GM23248 (cell line): ENCODE measurements at regions not wholly inside any gene's neighbourhood (a gene's known extent, or its start where the extent isn't known, plus 50 kb on each side); places are given as distances from the start of the nearest gene placed in this dataset.
A peak's percentile ranks its signal among the peaks of the same experiment; 100 is the strongest.

Experiments used
- DNase-seq: peaks from one replicate; pipeline ENCODE4 v3.0.0-alpha.2; 2015
- H2AFZ ChIP-seq: fragments of 200-600 bp; sonication (generic); 2 replicates; pipeline ENCODE4 v1.6.1; 2016; ENCODE audit warnings: antibody characterized with exemption
- H3F3A ChIP-seq: fragments of 200-600 bp; sonication (generic); 2 replicates; pipeline ENCODE4 v1.6.1; 2016; ENCODE audit warnings: mild to moderate bottlenecking, antibody characterized with exemption, mixed run types; ENCODE audit not compliant: insufficient read depth
- H3K27ac ChIP-seq: fragments of 200-600 bp; sonication (generic); 2 replicates; pipeline ENCODE4 v1.5.1; 2016; ENCODE audit warnings: mild to moderate bottlenecking
- H3K27me3 ChIP-seq: fragments of 200-600 bp; sonication (generic); replicated peaks from 2 replicates; pipeline ENCODE4 v1.6.1; 2016; ENCODE audit warnings: mild to moderate bottlenecking; ENCODE audit not compliant: insufficient read depth
- H3K36me3 ChIP-seq: fragments of 200-600 bp; sonication (generic); 2 replicates; pipeline ENCODE4 v1.6.1; 2016; ENCODE audit warnings: low read depth, mild to moderate bottlenecking
- H3K4me1 ChIP-seq: fragments of 200-600 bp; sonication (generic); 2 replicates; pipeline ENCODE4 v1.6.1; 2016; ENCODE audit warnings: mild to moderate bottlenecking; ENCODE audit not compliant: insufficient read depth
- H3K4me2 ChIP-seq: fragments of 200-600 bp; sonication (generic); one replicate; pipeline ENCODE4 v1.6.1; 2016; ENCODE audit warnings: mild to moderate bottlenecking; ENCODE audit not compliant: unreplicated experiment
- H3K4me3 ChIP-seq: fragments of 200-600 bp; sonication (generic); 2 replicates; pipeline ENCODE4 v1.5.1; 2016; ENCODE audit warnings: mild to moderate bottlenecking
- H3K79me2 ChIP-seq: fragments of 200-600 bp; sonication (generic); 2 replicates; pipeline ENCODE4 v1.6.1; 2016; ENCODE audit warnings: mild to moderate bottlenecking; ENCODE audit not compliant: insufficient read depth
- H3K9ac ChIP-seq: fragments of 200-600 bp; sonication (generic); 2 replicates; pipeline ENCODE4 v1.6.1; 2016; ENCODE audit warnings: mild to moderate bottlenecking
- H3K9me2 ChIP-seq: fragments of 200-600 bp; sonication (generic); 2 replicates; pipeline ENCODE4 v1.6.1; 2016; ENCODE audit warnings: mixed run types, mild to moderate bottlenecking, moderate library complexity; ENCODE audit not compliant: insufficient read depth
- H3K9me3 ChIP-seq: fragments of 200-600 bp; sonication (generic); one replicate; pipeline ENCODE4 v1.6.1; 2017; ENCODE audit warnings: low read depth
- H4K20me1 ChIP-seq: fragments of 200-600 bp; sonication (generic); 2 replicates; pipeline ENCODE4 v1.6.0; 2016; ENCODE audit not compliant: insufficient read depth
- EZH2 ChIP-seq: fragments of 200-600 bp; sonication (generic); IDR thresholded peaks from 2 replicates; pipeline ENCODE4 v1.6.1; 2018; ENCODE audit warnings: antibody characterized with exemption, mild to moderate bottlenecking; ENCODE audit not compliant: insufficient read depth, poor library complexity, severe bottlenecking
- EZH2phosphoT487 ChIP-seq: fragments of 200-600 bp; sonication (generic); IDR thresholded peaks from 2 replicates; pipeline ENCODE4 v1.6.1; 2018; ENCODE audit warnings: antibody characterized with exemption, moderate library complexity, mild to moderate bottlenecking, low read depth; ENCODE audit not compliant: insufficient read depth
- WGBS, 2 experiments: methylation state at CpG; one replicate each; pipeline ENCODE4 v1.1.6; 2015 to 2017; ENCODE audit warnings: low lambda C conversion rate in 2 of 2, low coverage in 1 of 2; ENCODE audit errors: missing lambda C conversion rate in 2 of 2; 5-methylcytosine and 5-hydroxymethylcytosine counted together
- in situ Hi-C: fragments of 300-500 bp; cut with MboI; formaldehyde crosslinking; loops from 2 replicates; pipeline ENCODE4 v1.15.0; 2020

DNA sequence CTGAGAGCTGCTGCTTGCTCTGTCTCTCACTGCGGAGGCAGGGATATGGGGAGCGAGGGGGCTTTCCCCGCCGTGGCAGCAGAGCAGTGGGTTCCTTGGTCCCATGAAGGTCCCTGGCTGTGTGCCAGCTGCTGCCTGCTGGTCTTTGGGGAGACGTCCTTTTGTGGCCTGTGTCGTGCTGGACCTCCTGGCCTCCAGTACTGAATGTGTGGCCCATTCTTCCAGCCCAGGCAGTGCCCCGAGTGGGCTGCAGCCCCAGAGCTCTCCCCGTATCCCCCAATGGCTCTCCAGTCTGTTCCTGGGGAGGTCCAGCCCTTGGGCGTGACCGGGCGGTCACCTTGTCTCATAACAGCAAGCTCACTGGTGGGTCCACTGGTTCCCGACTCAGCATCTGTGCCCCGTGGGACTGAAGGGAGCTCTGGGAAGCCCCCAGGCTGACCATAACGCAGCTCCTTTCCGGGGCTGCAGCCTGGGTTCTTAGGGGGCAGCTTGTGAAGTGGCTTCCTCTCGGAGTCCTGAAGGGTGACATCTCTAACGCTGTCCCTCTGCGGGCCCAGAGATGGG lies 115.6 kb downstream of the SMIM20 start:
- no peak overlapping the region for H3K9ac ChIP-seq
- H3K9me2 ChIP-seq, result no peaks in the 10 kb centered on the region
- H3K4me2 ChIP-seq, result no peak overlapping the region
- no peak for DNase-seq
- H3K27ac ChIP-seq, result no peak overlapping the region
- no peaks in the 10 kb centered on the region for H3K36me3 ChIP-seq
- H3F3A ChIP-seq, result peaks cover 29% of the 10 kb centered on the region
- H3K9me3 ChIP-seq, result no peaks in the 10 kb centered on the region
- TF ChIP-seq EZH2phosphoT487, result no peak
- no peak for TF ChIP-seq EZH2
- 87 to 92% methylated on average over 18 of the region's 18 CpGs for WGBS, 2 experiments
- H3K4me1 ChIP-seq, result peaks cover 28% of the 10 kb centered on the region
- H2AFZ ChIP-seq, result no peak overlapping the region
- no peaks in the 10 kb centered on the region for H3K79me2 ChIP-seq
- no peaks in the 10 kb centered on the region for H3K27me3 ChIP-seq
- in situ Hi-C loops, result loop anchor here (25.0 kb wide), 1 partner anchor 383 kb away; no protein-coding TSS in a partner anchor
- no peaks in the 10 kb centered on the region for H4K20me1 ChIP-seq
- no peak overlapping the region for H3K4me3 ChIP-seq

GRCh38 chr4:26030260-26030667 lies 116.2 kb downstream of the SMIM20 start:
- Histone ChIP-seq H3K4me1 (peaks cover 28% of the 10 kb centered on the region), H3K4me3 (no peak overlapping the region), H3K79me2 (no peaks in the 10 kb centered on the region), H3K27me3 (no peaks in the 10 kb centered on the region), H3K9me2 (no peaks in the 10 kb centered on the region), H3F3A (peaks cover 29% of the 10 kb centered on the region), H3K27ac (no peak overlapping the region), H2AFZ (no peak overlapping the region), H3K9me3 (no peaks in the 10 kb centered on the region), H3K4me2 (no peak overlapping the region), H3K9ac (no peak overlapping the region), H4K20me1 (no peaks in the 10 kb centered on the region), H3K36me3 (no peaks in the 10 kb centered on the region)
- DNase-seq, result no peak
- in situ Hi-C loops, result loop anchor here (25.0 kb wide), 1 partner anchor 382 kb away; no protein-coding TSS in a partner anchor
- WGBS, 2 experiments, result 84 to 85% methylated on average over 5 of the region's 5 CpGs
- no peak for TF ChIP-seq EZH2
- TF ChIP-seq EZH2phosphoT487, result no peak

DNA sequence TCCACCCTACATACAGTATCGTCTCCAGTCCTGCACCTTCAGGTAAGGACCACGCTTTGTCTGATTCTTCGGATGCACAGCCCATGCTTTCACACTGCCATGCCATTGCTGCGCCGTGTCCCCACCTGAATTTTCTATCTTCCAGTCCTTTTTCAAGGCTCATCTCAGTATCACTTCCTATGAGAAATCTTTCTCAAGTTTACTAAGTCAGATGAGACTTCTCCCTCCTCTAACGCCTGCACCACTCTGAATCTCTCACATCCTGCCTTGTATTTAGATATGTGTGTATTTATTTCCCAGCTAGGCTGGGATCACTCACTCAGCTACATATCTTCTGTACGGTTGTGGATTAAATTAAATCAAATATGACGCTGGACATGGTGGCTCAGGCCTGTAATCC lies 116.8 kb downstream of the SMIM20 start:
- Histone ChIP-seq H4K20me1 (no peaks in the 10 kb centered on the region), H3F3A (peaks cover 29% of the 10 kb centered on the region), H3K27me3 (no peaks in the 10 kb centered on the region), H3K4me1 (peaks cover 28% of the 10 kb centered on the region), H3K4me2 (no peak overlapping the region), H3K27ac (no peak overlapping the region), H3K9ac (no peak overlapping the region), H2AFZ (no peak overlapping the region), H3K9me3 (no peaks in the 10 kb centered on the region), H3K79me2 (no peaks in the 10 kb centered on the region), H3K36me3 (no peaks in the 10 kb centered on the region), H3K4me3 (no peak overlapping the region), H3K9me2 (no peaks in the 10 kb centered on the region)
- no peak for TF ChIP-seq EZH2phosphoT487
- TF ChIP-seq EZH2, result no peak
- DNase-seq, result no peak
- in situ Hi-C loops, result loop anchor here (25.0 kb wide), 1 partner anchor 382 kb away; no protein-coding TSS in a partner anchor
- WGBS, 2 experiments, result 93 to 96% methylated on average over 8 of the region's 8 CpGs

DNA sequence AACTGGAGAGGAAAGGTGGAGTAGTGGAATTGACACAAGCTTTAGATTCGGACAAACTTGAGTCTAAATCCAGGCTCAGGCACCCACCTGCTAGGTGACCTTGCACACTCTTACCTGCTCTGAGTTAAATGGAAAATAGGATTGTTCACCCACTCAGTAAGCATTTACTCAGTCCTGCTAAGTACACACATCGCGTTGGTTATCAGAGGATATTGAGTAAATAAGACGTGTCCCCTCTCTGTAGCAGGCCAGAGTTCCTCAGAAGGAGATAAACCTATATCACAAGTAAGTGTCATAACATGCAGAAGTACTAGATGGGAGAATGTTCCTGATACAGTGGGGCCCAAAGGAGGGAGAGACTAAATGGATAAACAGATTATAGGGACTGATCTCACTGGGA lies 117.7 kb downstream of the SMIM20 start:
- H3K9me2 ChIP-seq, result no peaks in the 10 kb centered on the region
- no peak overlapping the region for H2AFZ ChIP-seq
- DNase-seq, result peak; percentile 20
- no peaks in the 10 kb centered on the region for H3K27me3 ChIP-seq
- peaks cover 28% of the 10 kb centered on the region for H3K4me1 ChIP-seq
- H3K9ac ChIP-seq, result peak overlapping the region; percentile 28; the same call in 1 of the 2 replicates
- H3F3A ChIP-seq, result peaks cover 29% of the 10 kb centered on the region
- in situ Hi-C loops, result loop anchor here (25.0 kb wide), 1 partner anchor 381 kb away; no protein-coding TSS in a partner anchor
- H4K20me1 ChIP-seq, result no peaks in the 10 kb centered on the region
- H3K36me3 ChIP-seq, result no peaks in the 10 kb centered on the region
- H3K4me3 ChIP-seq, result no peak overlapping the region
- H3K79me2 ChIP-seq, result no peaks in the 10 kb centered on the region
- 90 to 93% methylated on average over 4 of the region's 4 CpGs for WGBS, 2 experiments
- no peaks in the 10 kb centered on the region for H3K9me3 ChIP-seq
- no peak for TF ChIP-seq EZH2
- no peak for TF ChIP-seq EZH2phosphoT487
- H3K4me2 ChIP-seq, result peak overlapping the region; percentile 43
- H3K27ac ChIP-seq, result peak overlapping the region; percentile 90
